Erythroblast (primary cell): ENCODE measurements at regions not wholly inside any gene's neighbourhood (a gene's known extent, or its start where the extent isn't known, plus 50 kb on each side); places are given as distances from the start of the nearest gene placed in this dataset.

Experiments used
- GATA1 ChIP-seq: IDR thresholded peaks from 2 replicates; pipeline ENCODE4 v1.6.1; 2011; ENCODE audit warnings: low read depth, mild to moderate bottlenecking, control low read depth, low read length, moderate library complexity
- POLR2A ChIP-seq: IDR thresholded peaks from 2 replicates; pipeline ENCODE4 v1.6.1; 2011; ENCODE audit warnings: mild to moderate bottlenecking, low read length

GRCh38 chr6:138031417-138031816 lies 75.8 kb downstream of the PERP start:
- TF ChIP-seq POLR2A (no peak), GATA1 (no peak)
